ENCODE measurements at regions not wholly inside any gene's neighbourhood (a gene's known extent, or its start where the extent isn't known, plus 50 kb on each side); places are given as distances from the start of the nearest gene placed in this dataset.

DNA sequence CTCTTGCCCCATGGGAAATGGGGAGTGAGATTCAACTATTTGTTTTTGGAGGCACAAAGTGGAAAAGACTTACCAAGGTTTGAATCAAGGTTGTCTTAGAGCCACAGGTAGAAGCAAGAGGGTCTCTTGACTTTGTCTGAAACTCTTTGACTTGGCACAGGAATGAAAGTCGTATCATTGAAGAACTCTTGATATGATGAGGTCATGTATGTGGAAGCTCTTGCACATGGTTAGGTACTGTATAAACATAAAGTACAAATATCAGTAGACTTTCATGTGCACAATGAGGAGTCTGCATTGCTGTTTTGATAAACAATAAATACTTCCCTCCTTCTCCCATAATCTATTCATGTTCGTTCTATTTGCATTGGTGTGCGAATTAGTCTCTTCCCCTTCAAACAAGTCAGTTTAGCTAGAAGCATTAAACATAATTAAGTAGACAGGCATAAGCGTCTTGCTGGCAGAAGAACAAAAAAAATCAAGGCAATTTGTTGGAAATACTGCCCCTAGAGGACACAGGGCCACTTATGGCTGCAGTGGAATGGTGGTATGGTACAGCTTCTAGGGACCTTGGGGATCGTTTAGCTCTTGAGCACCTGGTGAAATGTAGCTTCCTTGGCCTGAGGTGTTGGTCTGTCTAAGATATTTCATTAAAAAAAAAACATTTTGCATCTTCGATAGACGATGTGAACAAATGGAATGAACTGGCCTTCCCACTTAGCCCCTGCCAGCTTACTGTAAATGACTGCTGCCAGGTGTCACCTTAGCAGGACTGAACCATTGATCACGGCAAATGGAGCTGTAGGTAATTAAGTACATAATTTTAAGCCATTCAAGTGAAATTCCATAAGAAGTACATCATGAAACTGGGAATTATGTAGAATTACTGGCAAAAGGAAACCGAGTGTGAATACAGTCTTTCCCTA lies 218.0 kb upstream of the GALNT2 start:
- Histone ChIP-seq H3K9me3 (ENCODE audit: control insufficient read depth, low read depth, low read length) (no peaks in the 10 kb centered on the region), H3K27ac (ENCODE audit: control insufficient read depth, insufficient read depth, low read length) (no peak overlapping the region), H3K79me2 (ENCODE audit: control insufficient read depth, insufficient read depth, low read length) (no peaks in the 10 kb centered on the region), H2AFZ (ENCODE audit: control insufficient read depth, low read length) (no peak overlapping the region), H3K4me3 (ENCODE audit: control insufficient read depth in 2 of 3, extremely low read depth in 1 of 3, insufficient read depth in 2 of 3, low read depth in 1 of 3, low read length in 3 of 3) (no peak overlapping the region), H3K4me2 (ENCODE audit: control insufficient read depth, extremely low read depth, insufficient read depth, low read depth, low read length) (no peak overlapping the region), H3K9ac (ENCODE audit: control insufficient read depth, extremely low read depth, insufficient read depth, low read length) (no peak overlapping the region), H4K20me1 (ENCODE audit: control insufficient read depth, extremely low read depth, insufficient read depth, low read length) (no peaks in the 10 kb centered on the region), H3K9me1 (ENCODE audit: control insufficient read depth, extremely low read depth, insufficient read depth, low read length) (no peaks in the 10 kb centered on the region), H3K27me3 (ENCODE audit: control insufficient read depth, extremely low read depth, insufficient read depth, low read length) (peaks cover 4% of the 10 kb centered on the region), H3K36me3 (ENCODE audit: control insufficient read depth in 2 of 2, extremely low read depth in 1 of 2, insufficient read depth in 2 of 2, low read length in 2 of 2) (no peaks in the 10 kb centered on the region), H3K4me1 (ENCODE audit: control insufficient read depth, extremely low read depth, insufficient read depth, low read length) (peaks cover 7% of the 10 kb centered on the region)
- dilution Hi-C loops (cut with MboI; ENCODE audit: extremely low pct_ligation_motif_present, low sequenced_read_pairs), result no loop called here
- DNase-seq (ENCODE audit: low read depth, low spot score), result no peak
- no peak for FAIRE-seq
- no peak for TF ChIP-seq EZH2 (IDR thresholded peaks at IDR 0.05; ENCODE audit: low read length)
- TF ChIP-seq, protein P1, sequence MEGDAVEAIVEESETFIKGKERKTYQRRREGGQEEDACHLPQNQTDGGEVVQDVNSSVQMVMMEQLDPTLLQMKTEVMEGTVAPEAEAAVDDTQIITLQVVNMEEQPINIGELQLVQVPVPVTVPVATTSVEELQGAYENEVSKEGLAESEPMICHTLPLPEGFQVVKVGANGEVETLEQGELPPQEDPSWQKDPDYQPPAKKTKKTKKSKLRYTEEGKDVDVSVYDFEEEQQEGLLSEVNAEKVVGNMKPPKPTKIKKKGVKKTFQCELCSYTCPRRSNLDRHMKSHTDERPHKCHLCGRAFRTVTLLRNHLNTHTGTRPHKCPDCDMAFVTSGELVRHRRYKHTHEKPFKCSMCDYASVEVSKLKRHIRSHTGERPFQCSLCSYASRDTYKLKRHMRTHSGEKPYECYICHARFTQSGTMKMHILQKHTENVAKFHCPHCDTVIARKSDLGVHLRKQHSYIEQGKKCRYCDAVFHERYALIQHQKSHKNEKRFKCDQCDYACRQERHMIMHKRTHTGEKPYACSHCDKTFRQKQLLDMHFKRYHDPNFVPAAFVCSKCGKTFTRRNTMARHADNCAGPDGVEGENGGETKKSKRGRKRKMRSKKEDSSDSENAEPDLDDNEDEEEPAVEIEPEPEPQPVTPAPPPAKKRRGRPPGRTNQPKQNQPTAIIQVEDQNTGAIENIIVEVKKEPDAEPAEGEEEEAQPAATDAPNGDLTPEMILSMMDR (optimal IDR thresholded peaks at IDR 0.05 in 1 of 3, IDR thresholded peaks at IDR 0.05 in 1 of 3, conservative IDR thresholded peaks at IDR 0.05 in 1 of 3; ENCODE audit: extremely low read depth in 1 of 3, insufficient read depth in 2 of 3, low read length in 3 of 3), result peak; percentile 64 to 73 (median 68)

DNA sequence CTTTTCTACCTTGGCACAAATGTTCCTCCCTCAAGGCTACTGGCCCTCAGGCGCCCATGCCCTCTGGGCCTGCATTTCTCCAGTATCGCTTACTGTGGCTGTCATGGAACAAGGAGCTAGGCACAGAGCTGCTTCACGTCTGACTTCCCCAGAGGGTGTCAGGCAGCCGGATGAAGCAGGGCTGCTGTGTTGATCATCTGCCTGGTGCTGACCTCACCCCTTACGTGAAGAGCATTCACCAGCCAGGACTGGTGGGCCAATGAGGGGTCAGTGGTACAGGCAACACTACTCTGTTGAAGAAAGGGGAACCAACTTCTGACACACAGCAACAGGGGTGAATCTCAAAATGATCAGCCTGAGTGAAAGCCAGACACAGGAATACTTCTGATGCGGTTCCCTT lies 215.5 kb upstream of the GALNT2 start:
- Histone ChIP-seq H3K27me3 (ENCODE audit: control insufficient read depth, extremely low read depth, insufficient read depth, low read length) (peaks cover 5% of the 10 kb centered on the region), H2AFZ (ENCODE audit: control insufficient read depth, low read length) (no peak overlapping the region), H3K27ac (ENCODE audit: control insufficient read depth, insufficient read depth, low read length) (no peak overlapping the region), H3K36me3 (ENCODE audit: control insufficient read depth in 2 of 2, extremely low read depth in 1 of 2, insufficient read depth in 2 of 2, low read length in 2 of 2) (no peaks in the 10 kb centered on the region), H3K9me3 (ENCODE audit: control insufficient read depth, low read depth, low read length) (no peaks in the 10 kb centered on the region), H3K4me2 (ENCODE audit: control insufficient read depth, extremely low read depth, insufficient read depth, low read depth, low read length) (no peak overlapping the region), H3K4me3 (ENCODE audit: control insufficient read depth in 2 of 3, extremely low read depth in 1 of 3, insufficient read depth in 2 of 3, low read depth in 1 of 3, low read length in 3 of 3) (no peak overlapping the region), H4K20me1 (ENCODE audit: control insufficient read depth, extremely low read depth, insufficient read depth, low read length) (no peaks in the 10 kb centered on the region), H3K79me2 (ENCODE audit: control insufficient read depth, insufficient read depth, low read length) (no peaks in the 10 kb centered on the region), H3K9ac (ENCODE audit: control insufficient read depth, extremely low read depth, insufficient read depth, low read length) (no peak overlapping the region), H3K4me1 (ENCODE audit: control insufficient read depth, extremely low read depth, insufficient read depth, low read length) (no peaks in the 10 kb centered on the region), H3K9me1 (ENCODE audit: control insufficient read depth, extremely low read depth, insufficient read depth, low read length) (no peaks in the 10 kb centered on the region)
- TF ChIP-seq EZH2 (IDR thresholded peaks at IDR 0.05; ENCODE audit: low read length), result no peak
- TF ChIP-seq, protein P1 (optimal IDR thresholded peaks at IDR 0.05 in 1 of 3, IDR thresholded peaks at IDR 0.05 in 1 of 3, conservative IDR thresholded peaks at IDR 0.05 in 1 of 3; ENCODE audit: extremely low read depth in 1 of 3, insufficient read depth in 2 of 3, low read length in 3 of 3), result no peak
- dilution Hi-C loops (cut with MboI; ENCODE audit: extremely low pct_ligation_motif_present, low sequenced_read_pairs), result no loop called here
- no peak for DNase-seq (ENCODE audit: low read depth, low spot score)
- no peak for FAIRE-seq

All from keratinocyte (primary cell).